GM12891 (cell line): ENCODE measurements at regions not wholly inside any gene's neighbourhood (a gene's known extent, or its start where the extent isn't known, plus 50 kb on each side); places are given as distances from the start of the nearest gene placed in this dataset.

Source experiments
- DNase-seq: peaks from one replicate; pipeline ENCODE4 v3.0.0; 2011; ENCODE audit warnings: low spot score; ENCODE audit not compliant: insufficient read length
- FAIRE-seq: peaks from 2 replicates; lab custom pipeline; 2011; peaks lifted over from hg19 to GRCh38; lab: Jason Lieb, UNC
- PAX5 ChIP-seq: IDR thresholded peaks from 2 replicates; pipeline ENCODE4 v1.6.1; 2011; ENCODE audit warnings: low read length, moderate library complexity, mild to moderate bottlenecking; ENCODE audit not compliant: insufficient read depth, severe bottlenecking
- POLR2A ChIP-seq: IDR thresholded peaks from 2 replicates; pipeline ENCODE4 v1.6.1; 2011; ENCODE audit warnings: low read depth, low read length, control low read depth
- POLR2AphosphoS5 ChIP-seq: IDR thresholded peaks from 2 replicates; pipeline ENCODE4 v1.6.1; 2011; ENCODE audit warnings: low read depth, low read length, control low read depth
- POU2F2 ChIP-seq: IDR thresholded peaks from 2 replicates; pipeline ENCODE4 v1.6.1; 2011; ENCODE audit warnings: low read depth, mild to moderate bottlenecking, control low read depth, low read length, moderate library complexity
- SPI1 ChIP-seq: IDR thresholded peaks from 2 replicates; pipeline ENCODE4 v1.6.1; 2011; ENCODE audit warnings: low read depth, low read length, control low read depth
- TAF1 ChIP-seq: IDR thresholded peaks from 2 replicates; pipeline ENCODE4 v1.6.1; 2011; ENCODE audit warnings: low read depth, low read length, control low read depth

DNA sequence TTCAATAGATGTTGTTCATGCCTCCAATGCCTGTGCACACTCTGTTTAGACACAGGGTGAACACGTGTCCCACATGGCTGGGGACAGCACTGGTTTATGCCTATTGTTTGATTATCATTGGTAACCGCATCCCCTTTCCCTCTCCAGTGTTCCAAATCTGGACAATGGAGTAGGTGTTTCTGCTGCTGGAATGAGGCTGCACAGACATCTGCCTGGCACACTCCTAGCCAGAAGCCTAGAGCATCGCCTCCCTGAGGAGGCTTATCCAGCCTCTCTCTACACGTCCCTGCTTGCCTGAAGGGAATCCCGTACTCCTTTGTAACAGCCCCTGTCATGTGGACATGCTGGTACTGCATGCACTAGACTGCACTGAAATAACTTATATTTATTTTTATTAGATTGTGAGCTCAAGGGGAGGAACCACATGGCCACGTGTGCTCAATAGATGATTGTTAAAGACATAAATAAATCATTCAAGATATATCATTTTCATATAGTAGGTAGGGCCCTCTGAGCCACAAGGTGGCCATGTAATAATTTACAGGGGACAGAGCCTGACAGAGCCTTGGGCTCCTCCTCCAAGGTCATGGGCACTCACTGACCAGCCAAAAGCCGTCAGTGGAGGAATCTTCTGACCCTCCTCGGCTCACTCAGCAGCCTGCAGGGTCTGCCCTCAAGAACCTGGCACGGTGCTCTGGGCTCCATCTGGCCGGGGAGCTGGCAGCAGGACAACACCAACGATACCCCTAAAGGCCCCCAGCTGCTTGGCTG is 310.9 kb upstream of the ZNF32 start:
- no peak for TF ChIP-seq TAF1
- no peak for TF ChIP-seq PAX5
- no peak for TF ChIP-seq POU2F2
- TF ChIP-seq POLR2A, result no peak
- TF ChIP-seq POLR2AphosphoS5, result no peak
- TF ChIP-seq SPI1, result no peak
- FAIRE-seq (no peak), DNase-seq (no peak)

DNA sequence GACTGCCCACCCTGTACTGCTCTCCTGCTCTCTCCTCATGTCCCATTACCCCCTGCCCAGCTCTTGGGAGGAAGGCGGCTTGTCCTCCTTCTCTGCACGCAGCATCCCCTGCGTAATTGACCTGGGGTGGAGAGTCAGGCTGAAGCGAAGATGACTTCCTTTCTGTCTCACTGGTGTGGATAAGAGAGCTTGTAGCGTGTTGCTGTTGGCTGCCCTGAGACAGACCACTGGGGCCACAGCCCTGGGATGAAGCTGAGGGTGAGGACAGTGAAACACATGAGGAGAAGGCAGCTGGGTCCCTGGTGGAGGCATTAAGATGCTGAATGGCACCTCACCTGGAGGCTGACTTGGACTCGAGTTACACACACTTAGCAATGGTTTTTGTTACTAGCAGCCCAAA is 310.3 kb upstream of the ZNF32 start:
- no peak for DNase-seq
- TF ChIP-seq POU2F2, result no peak
- FAIRE-seq, result no peak

DNA sequence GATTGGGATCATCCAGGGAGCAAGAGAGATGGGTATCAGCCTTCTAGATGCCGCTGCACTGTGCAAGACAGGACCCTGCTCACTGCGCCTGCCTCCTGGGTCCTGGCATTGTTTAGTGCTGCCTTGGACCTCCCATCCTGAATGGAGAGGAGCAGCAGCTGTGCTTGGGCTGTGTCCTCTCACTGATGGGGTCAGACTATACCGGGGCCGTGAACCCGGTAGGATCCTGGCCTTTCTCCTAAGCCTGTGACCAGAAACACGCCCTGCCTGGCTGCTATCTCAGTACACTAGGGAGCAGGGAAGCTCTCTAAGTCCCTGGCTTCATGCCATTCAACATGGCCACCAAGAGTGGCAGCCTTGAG is 309.4 kb upstream of the ZNF32 start:
- TF ChIP-seq SPI1 (no peak), POLR2A (no peak), POU2F2 (no peak), TAF1 (no peak), POLR2AphosphoS5 (no peak), PAX5 (no peak)
- DNase-seq, result no peak
- FAIRE-seq, result no peak

DNA sequence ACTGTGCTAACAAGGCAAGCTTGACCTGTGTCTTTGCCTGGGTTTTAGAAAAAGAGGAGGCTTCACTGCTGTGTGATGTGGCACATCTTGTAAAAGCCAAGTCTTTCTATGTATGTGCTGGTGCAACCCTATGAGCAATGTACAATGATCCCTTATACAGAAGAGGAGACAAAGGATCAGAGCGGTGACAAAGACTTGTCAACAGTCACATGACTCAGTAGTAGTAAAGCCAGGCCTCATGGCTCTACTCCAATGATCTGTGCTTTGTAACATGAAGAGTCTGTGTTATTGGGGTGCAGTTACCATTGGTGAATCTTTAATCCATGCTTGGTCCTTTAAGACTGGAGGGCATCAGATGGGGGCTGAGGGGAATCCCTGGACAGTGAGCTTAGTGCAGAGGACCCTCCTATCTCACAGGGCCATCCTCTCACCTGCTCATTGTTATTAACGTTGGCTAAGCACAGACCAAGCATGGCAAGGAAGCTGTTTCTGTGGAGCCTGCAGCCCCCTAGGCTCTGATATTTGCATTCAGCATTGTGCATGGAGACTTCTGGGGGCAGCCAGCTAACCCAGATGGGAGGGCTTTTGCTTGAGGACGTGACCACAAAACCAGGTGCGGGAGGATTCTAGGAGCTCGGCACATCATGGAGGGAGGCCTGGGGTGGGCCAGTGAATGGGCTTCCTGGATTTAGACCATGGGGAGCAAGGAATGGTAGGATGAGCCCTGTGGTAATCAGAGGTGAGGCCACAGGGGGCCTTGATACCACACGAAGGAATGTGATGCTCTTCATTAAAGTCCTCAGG is 308.8 kb upstream of the ZNF32 start:
- no peak for DNase-seq
- FAIRE-seq, result no peak
- TF ChIP-seq POLR2AphosphoS5, result no peak
- TF ChIP-seq POU2F2, result no peak
- TF ChIP-seq POLR2A, result no peak
- TF ChIP-seq TAF1, result no peak
- TF ChIP-seq PAX5, result no peak
- TF ChIP-seq SPI1, result no peak

- FAIRE-seq (no peak), DNase-seq (no peak)
- no peak for TF ChIP-seq POLR2A
- TF ChIP-seq POLR2AphosphoS5, result no peak
- TF ChIP-seq POU2F2, result no peak
- no peak for TF ChIP-seq SPI1
- TF ChIP-seq PAX5, result no peak
- no peak for TF ChIP-seq TAF1
Measured at GRCh38 chr10:43955978-43956377, 307.3 kb upstream of the ZNF32 start.

- no peak for DNase-seq
- no peak for FAIRE-seq
- TF ChIP-seq POLR2AphosphoS5 (no peak), PAX5 (no peak), POLR2A (no peak), TAF1 (no peak), POU2F2 (no peak), SPI1 (no peak)
Measured at GRCh38 chr10:43955002-43955596, 306.4 kb upstream of the ZNF32 start.

GRCh38 chr10:43953672-43954071 is 305.0 kb upstream of the ZNF32 start:
- no peak for FAIRE-seq
- TF ChIP-seq PAX5, result no peak
- no peak for TF ChIP-seq POU2F2
- no peak for TF ChIP-seq SPI1
- no peak for TF ChIP-seq POLR2A
- TF ChIP-seq POLR2AphosphoS5, result no peak
- no peak for TF ChIP-seq TAF1
- no peak for DNase-seq

DNA sequence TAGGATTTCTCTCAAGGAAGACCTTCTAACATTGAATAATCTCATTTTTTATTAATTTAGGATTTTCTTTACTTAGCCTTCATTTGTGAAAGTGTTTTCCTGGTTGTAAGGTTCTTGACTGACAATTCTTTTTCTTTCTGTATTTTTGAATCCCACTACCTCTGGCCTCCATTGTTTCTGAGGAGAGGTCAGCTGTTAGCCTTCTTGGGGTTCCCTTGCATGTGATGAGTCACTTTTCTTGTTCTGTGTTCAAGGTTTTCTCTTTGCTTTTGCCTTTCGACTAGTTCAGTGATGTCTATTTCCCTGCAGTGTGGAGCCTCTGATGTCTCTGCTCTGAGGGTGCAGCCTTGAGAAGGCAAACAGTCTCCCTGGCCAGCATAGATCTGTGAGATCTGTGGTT is 304.1 kb upstream of the ZNF32 start:
- no peak for FAIRE-seq
- DNase-seq, result no peak
- no peak for TF ChIP-seq POLR2AphosphoS5
- no peak for TF ChIP-seq POLR2A
- TF ChIP-seq SPI1, result no peak
- TF ChIP-seq PAX5, result no peak
- no peak for TF ChIP-seq TAF1
- TF ChIP-seq POU2F2, result no peak

DNA sequence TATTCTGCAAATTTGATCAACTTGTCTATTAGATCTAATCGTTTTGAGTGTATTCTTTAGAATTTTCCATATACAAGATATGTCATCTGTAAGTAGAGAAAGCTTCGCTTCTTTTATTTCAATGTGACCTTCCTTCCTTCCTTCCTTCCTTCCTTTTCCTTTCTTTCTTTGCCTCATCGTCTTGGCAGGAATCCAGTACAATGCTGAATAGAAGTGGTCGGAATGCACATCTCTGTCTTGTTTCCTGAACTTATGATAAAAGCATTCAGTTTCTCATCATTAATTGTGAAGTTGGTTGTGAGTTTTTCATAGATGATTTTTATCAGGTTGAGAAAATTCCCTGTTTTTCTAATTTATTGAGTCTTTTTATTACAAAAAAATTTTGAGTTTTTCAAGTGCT is 300.7 kb upstream of the ZNF32 start:
- FAIRE-seq (no peak), DNase-seq (no peak)
- TF ChIP-seq SPI1, result no peak
- no peak for TF ChIP-seq PAX5
- no peak for TF ChIP-seq POLR2AphosphoS5
- no peak for TF ChIP-seq POU2F2
- no peak for TF ChIP-seq POLR2A
- TF ChIP-seq TAF1, result no peak

GRCh38 chr10:43946445-43946844 is 297.8 kb upstream of the ZNF32 start:
- TF ChIP-seq POLR2A, result no peak
- DNase-seq (no peak), FAIRE-seq (no peak)
